ENCODE measurements at regions not wholly inside any gene's neighbourhood (a gene's known extent, or its start where the extent isn't known, plus 50 kb on each side); places are given as distances from the start of the nearest gene placed in this dataset.
A peak's percentile ranks its signal among the peaks of the same experiment; 100 is the strongest.
"Not testable (repeated sequence)": the region's sequence is repeated elsewhere in the genome, so short reads cannot be mapped to it uniquely, and the experiment has no call there.

GRCh38 chr3:82586414-82586813 is 825.0 kb upstream of the GBE1 start:
- H3K4me3 ChIP-seq, result no peak overlapping the region
- no peak overlapping the region for H3K27ac ChIP-seq
- 54 to 65% methylated on average over 3 of the region's 3 CpGs for WGBS, 2 donors
- no peak for DNase-seq
- no peaks in the 10 kb centered on the region for H3K27me3 ChIP-seq
- H3K9me3 ChIP-seq, result no peaks in the 10 kb centered on the region
- TF ChIP-seq POLR2AphosphoS5 (IDR thresholded peaks at IDR 0.05) (no peak), POLR2A (IDR thresholded peaks at IDR 0.05) (no peak), CTCF (IDR thresholded peaks at IDR 0.05) (no peak), EP300 (IDR thresholded peaks at IDR 0.05) (no peak)
- H3K4me1 ChIP-seq, result no peaks in the 10 kb centered on the region
- ATAC-seq (ENCODE audit: low FRiP score in 2 of 2), result no peak
- no peaks in the 10 kb centered on the region for H3K36me3 ChIP-seq

GRCh38 chr3:82586002-82586401 is 824.6 kb upstream of the GBE1 start:
- H3K27me3 ChIP-seq; H3K27ac ChIP-seq; ATAC-seq (ENCODE audit: low FRiP score in 2 of 2); H3K9me3 ChIP-seq; DNase-seq; H3K36me3 ChIP-seq; H3K4me1 ChIP-seq; H3K4me3 ChIP-seq: not testable (repeated sequence)
- WGBS, 2 donors, result 63 to 69% methylated on average over 5 of the region's 5 CpGs

GRCh38 chr3:82585591-82585990 is 824.1 kb upstream of the GBE1 start:
- not testable (repeated sequence) for H3K4me1 ChIP-seq; H3K27ac ChIP-seq; H3K36me3 ChIP-seq; H3K27me3 ChIP-seq; ATAC-seq (ENCODE audit: low FRiP score in 2 of 2); DNase-seq; H3K4me3 ChIP-seq; H3K9me3 ChIP-seq
- WGBS, 2 donors, result 47 to 49% methylated on average over 2 of the region's 2 CpGs

GRCh38 chr3:82584861-82585260 is 823.4 kb upstream of the GBE1 start:
- H3K4me3 ChIP-seq; H3K9me3 ChIP-seq; ATAC-seq (ENCODE audit: low FRiP score in 2 of 2); H3K36me3 ChIP-seq; H3K4me1 ChIP-seq; H3K27me3 ChIP-seq; H3K27ac ChIP-seq: not testable (repeated sequence)
- peak in 1 of 2 donors; percentile 13 for DNase-seq
- 93 to 95% methylated on average over 4 to 11 of the region's 27 CpGs for WGBS, 2 donors

- whole genome bisulfite sequencing, 2 donors, result 97 to 100% methylated on average over 6 to 11 of the region's 25 CpGs
- not testable (repeated sequence) for ATAC-seq (ENCODE audit: low FRiP score in 2 of 2)
- DNase-seq, result peak in 1 of 2 donors; percentile 71
These were observed 823.0 kb upstream of the GBE1 start for GRCh38 chr3:82584415-82584814.

GRCh38 chr3:82581350-82581749 is 819.9 kb upstream of the GBE1 start:
- Histone ChIP-seq H3K4me1 (no peaks in the 10 kb centered on the region), H3K9me3 (no peaks in the 10 kb centered on the region), H3K27ac (no peak overlapping the region), H3K27me3 (no peaks in the 10 kb centered on the region), H3K36me3 (no peaks in the 10 kb centered on the region), H3K4me3 (no peak overlapping the region)
- no peak for DNase-seq
- no peak for TF ChIP-seq CTCF (IDR thresholded peaks at IDR 0.05)
- no peak for TF ChIP-seq EP300 (IDR thresholded peaks at IDR 0.05)
- no peak for TF ChIP-seq POLR2AphosphoS5 (IDR thresholded peaks at IDR 0.05)
- TF ChIP-seq POLR2A (IDR thresholded peaks at IDR 0.05), result no peak
- ATAC-seq (ENCODE audit: low FRiP score in 2 of 2), result no peak
- 71 to 72% methylated on average over 3 of the region's 3 CpGs for WGBS, 2 donors

More at GRCh38 chr3:82584415-82584814, 823.0 kb upstream of the GBE1 start:
- not testable (repeated sequence) for H3K4me3 ChIP-seq, H3K9me3 ChIP-seq, H3K27ac ChIP-seq, H3K36me3 ChIP-seq, H3K27me3 ChIP-seq, H3K4me1 ChIP-seq

GRCh38 chr3:82572721-82573120 is 811.3 kb upstream of the GBE1 start:
- TF ChIP-seq POLR2AphosphoS5 (IDR thresholded peaks at IDR 0.05), result no peak
- no peak for TF ChIP-seq POLR2A (IDR thresholded peaks at IDR 0.05)
- no peak for TF ChIP-seq CTCF (IDR thresholded peaks at IDR 0.05)
- no peak for TF ChIP-seq EP300 (IDR thresholded peaks at IDR 0.05)
- H3K27ac ChIP-seq, result no peak overlapping the region
- no peak overlapping the region for H3K4me3 ChIP-seq
- no peaks in the 10 kb centered on the region for H3K27me3 ChIP-seq
- DNase-seq (no peak), ATAC-seq (ENCODE audit: low FRiP score in 2 of 2) (no peak)
- no peaks in the 10 kb centered on the region for H3K36me3 ChIP-seq
- no peaks in the 10 kb centered on the region for H3K4me1 ChIP-seq
- H3K9me3 ChIP-seq, result no peaks in the 10 kb centered on the region

All from upper lobe of left lung (tissue), 6 donors.